Left ventricle myocardium inferior (tissue), 1 donor: ENCODE measurements at regions not wholly inside any gene's neighbourhood (a gene's known extent, or its start where the extent isn't known, plus 50 kb on each side); places are given as distances from the start of the nearest gene placed in this dataset.
"Not testable (repeated sequence)": the region's sequence is repeated elsewhere in the genome, so short reads cannot be mapped to it uniquely, and the experiment has no call there.

Source experiments
- DNase-seq: peaks from one replicate; pipeline ENCODE4 v3.0.0-alpha.2; 2020
- H3K27ac ChIP-seq: fragments of 200-600 bp; replicated peaks from 2 replicates; pipeline ENCODE4 v1.8.0; 2021
- H3K27me3 ChIP-seq: fragments of 200-600 bp; 2 replicates; pipeline ENCODE4 v1.8.0; 2021; ENCODE audit warnings: low read depth
- H3K36me3 ChIP-seq: fragments of 200-600 bp; 2 replicates; pipeline ENCODE4 v1.8.0; 2021
- H3K4me1 ChIP-seq: fragments of 200-600 bp; 2 replicates; pipeline ENCODE4 v1.8.0; 2021
- H3K4me3 ChIP-seq: fragments of 200-600 bp; 2 replicates; pipeline ENCODE4 v1.8.0; 2021; ENCODE audit warnings: mild to moderate bottlenecking, moderate library complexity
- H3K9me3 ChIP-seq: fragments of 200-600 bp; replicated peaks from 2 replicates; pipeline ENCODE4 v1.8.0; 2021
- CTCF ChIP-seq: fragments of 200-600 bp; IDR thresholded peaks from 2 replicates; pipeline ENCODE4 v1.8.0; 2021; ENCODE audit warnings: antibody characterized with exemption, mild to moderate bottlenecking, borderline replicate concordance
- intact Hi-C: fragments of 100-400 bp; cut with micrococcal nuclease; formaldehyde crosslinking; loops from one replicate; pipeline ENCODE4 v1.11.0; 2022
- donor health status: DM: no; HTN: yes; CAD: no; lungs with severe emphysema.

GRCh38 chrY:3037471-3037870, 102.3 kb downstream of the ZFY start:
- TF ChIP-seq CTCF = no peak
- no peaks in the 10 kb centered on the region for H3K4me1 ChIP-seq
- DNase-seq = no peak
- H3K9me3 ChIP-seq = no peaks in the 10 kb centered on the region
- H3K4me3 ChIP-seq = no peak overlapping the region
- H3K27ac ChIP-seq = no peak overlapping the region
- no peaks in the 10 kb centered on the region for H3K36me3 ChIP-seq
- H3K27me3 ChIP-seq = no peaks in the 10 kb centered on the region
- intact Hi-C loops = no loop called here

- H3K4me3 ChIP-seq = no peak overlapping the region
- intact Hi-C loops = no loop called here
- H3K4me1 ChIP-seq = no peaks in the 10 kb centered on the region
- TF ChIP-seq CTCF = no peak
- no peak for DNase-seq
- H3K27ac ChIP-seq = no peak overlapping the region
- no peaks in the 10 kb centered on the region for H3K9me3 ChIP-seq
- no peaks in the 10 kb centered on the region for H3K27me3 ChIP-seq
- no peaks in the 10 kb centered on the region for H3K36me3 ChIP-seq
Measured at GRCh38 chrY:3040415-3040814, 105.2 kb downstream of the ZFY start.

DNA sequence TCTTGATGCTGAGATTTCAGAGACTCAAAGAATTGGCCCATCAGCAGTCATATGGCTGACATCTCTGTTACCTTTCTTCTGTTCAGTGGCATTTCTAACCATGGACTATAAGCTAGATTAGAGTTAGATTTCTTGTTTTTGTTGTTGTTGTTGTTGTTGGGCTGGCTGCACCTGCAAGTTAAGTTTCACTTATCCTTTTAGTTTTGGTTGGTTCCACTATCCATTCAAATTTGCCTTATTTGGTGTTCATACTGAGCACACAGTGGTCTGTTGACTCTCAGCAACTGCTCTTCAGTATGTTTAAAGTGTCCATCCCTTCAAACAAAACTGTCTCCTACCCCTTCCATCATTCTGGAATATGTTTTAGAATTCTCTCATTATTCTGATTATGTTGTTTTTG, 106.8 kb downstream of the ZFY start:
- no peaks in the 10 kb centered on the region for H3K9me3 ChIP-seq
- TF ChIP-seq CTCF = no peak
- H3K4me1 ChIP-seq = no peaks in the 10 kb centered on the region
- H3K36me3 ChIP-seq = no peaks in the 10 kb centered on the region
- no peaks in the 10 kb centered on the region for H3K27me3 ChIP-seq
- DNase-seq = no peak
- intact Hi-C loops = no loop called here
- H3K4me3 ChIP-seq = no peak overlapping the region
- no peak overlapping the region for H3K27ac ChIP-seq

DNA sequence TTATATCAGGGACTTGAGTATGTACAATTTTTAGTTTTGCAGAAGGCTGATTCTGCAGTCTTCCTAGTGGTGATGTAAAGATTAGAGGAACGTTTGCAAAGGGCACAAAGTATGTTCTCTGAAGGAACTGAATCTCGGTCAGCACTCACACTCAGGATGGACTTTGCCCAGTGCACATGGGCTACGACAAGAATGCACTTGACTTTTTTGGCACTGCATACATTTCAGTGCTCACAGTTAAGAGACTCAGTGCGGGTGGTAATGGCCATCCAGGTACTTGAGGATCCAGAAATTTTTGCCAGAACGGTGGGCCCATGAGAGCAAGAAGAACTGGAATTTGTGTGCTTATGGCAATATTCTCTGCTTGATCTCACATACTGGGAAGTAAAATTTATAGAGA, 107.7 kb downstream of the ZFY start:
- no peaks in the 10 kb centered on the region for H3K36me3 ChIP-seq
- H3K9me3 ChIP-seq = no peaks in the 10 kb centered on the region
- H3K27me3 ChIP-seq = no peaks in the 10 kb centered on the region
- no peaks in the 10 kb centered on the region for H3K4me1 ChIP-seq
- no peak for TF ChIP-seq CTCF
- H3K27ac ChIP-seq = no peak overlapping the region
- intact Hi-C loops = no loop called here
- H3K4me3 ChIP-seq = no peak overlapping the region
- DNase-seq = no peak

- H3K36me3 ChIP-seq = no peaks in the 10 kb centered on the region
- peaks cover 9% of the 10 kb centered on the region for H3K9me3 ChIP-seq
- DNase-seq = no peak
- no peak overlapping the region for H3K4me3 ChIP-seq
- no peaks in the 10 kb centered on the region for H3K4me1 ChIP-seq
- intact Hi-C loops = no loop called here
- no peaks in the 10 kb centered on the region for H3K27me3 ChIP-seq
- no peak overlapping the region for H3K27ac ChIP-seq
- TF ChIP-seq CTCF = no peak
Measured at GRCh38 chrY:3045048-3045447, 109.9 kb downstream of the ZFY start.

- intact Hi-C loops, H3K27ac ChIP-seq, H3K9me3 ChIP-seq, H3K36me3 ChIP-seq, H3K27me3 ChIP-seq, H3K4me3 ChIP-seq, DNase-seq, H3K4me1 ChIP-seq: not testable (repeated sequence)
Measured at GRCh38 chrY:3055496-3055895, 120.3 kb downstream of the ZFY start.

DNA sequence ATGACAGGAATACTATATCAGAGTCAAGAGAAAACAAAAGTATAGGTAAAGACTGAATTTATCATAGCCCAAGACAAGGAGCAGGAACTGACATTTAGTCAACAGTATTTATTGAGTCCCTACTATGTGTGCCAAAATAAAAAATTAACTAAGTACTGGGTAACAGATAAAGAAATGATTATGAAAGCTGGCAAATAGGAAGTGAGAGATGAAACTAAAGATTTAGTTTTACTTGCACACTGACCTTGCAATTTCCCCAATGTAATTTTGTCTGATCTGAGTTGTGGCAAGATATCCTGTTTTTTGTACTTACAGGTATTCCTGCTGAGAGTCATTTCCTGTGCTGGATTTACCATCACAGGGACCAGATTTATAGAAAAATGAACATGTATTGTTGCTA, 123.2 kb downstream of the ZFY start:
- DNase-seq, H3K9me3 ChIP-seq, H3K27ac ChIP-seq, H3K36me3 ChIP-seq, H3K4me1 ChIP-seq, H3K27me3 ChIP-seq, intact Hi-C loops, H3K4me3 ChIP-seq: not testable (repeated sequence)

GRCh38 chrY:3060671-3061070, 125.5 kb downstream of the ZFY start:
- DNase-seq, intact Hi-C loops, H3K4me1 ChIP-seq, H3K27me3 ChIP-seq, H3K4me3 ChIP-seq, H3K27ac ChIP-seq, H3K9me3 ChIP-seq, H3K36me3 ChIP-seq: not testable (repeated sequence)

DNA sequence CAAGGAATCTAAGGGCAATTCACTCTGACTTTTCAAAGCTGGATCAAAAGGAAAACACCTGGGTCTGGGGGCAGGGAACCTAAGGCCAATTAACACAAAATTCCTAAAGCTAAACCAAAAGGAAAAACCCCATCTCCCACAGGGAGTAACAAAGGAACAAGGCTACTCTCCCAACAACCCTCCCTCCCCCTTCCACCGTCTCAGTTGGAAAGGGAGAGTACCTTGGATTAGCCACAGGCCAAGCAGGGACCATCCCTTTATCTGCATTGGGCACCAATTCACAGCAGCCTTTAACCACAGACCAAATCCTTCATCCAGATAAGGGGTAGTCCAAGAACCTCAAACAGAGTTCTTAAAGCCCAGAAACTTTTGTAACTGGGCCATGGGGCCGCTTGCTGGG, 153.0 kb downstream of the ZFY start:
- H3K4me3 ChIP-seq, H3K4me1 ChIP-seq, H3K27me3 ChIP-seq, DNase-seq, H3K36me3 ChIP-seq, intact Hi-C loops, H3K9me3 ChIP-seq, H3K27ac ChIP-seq: not testable (repeated sequence)

DNA sequence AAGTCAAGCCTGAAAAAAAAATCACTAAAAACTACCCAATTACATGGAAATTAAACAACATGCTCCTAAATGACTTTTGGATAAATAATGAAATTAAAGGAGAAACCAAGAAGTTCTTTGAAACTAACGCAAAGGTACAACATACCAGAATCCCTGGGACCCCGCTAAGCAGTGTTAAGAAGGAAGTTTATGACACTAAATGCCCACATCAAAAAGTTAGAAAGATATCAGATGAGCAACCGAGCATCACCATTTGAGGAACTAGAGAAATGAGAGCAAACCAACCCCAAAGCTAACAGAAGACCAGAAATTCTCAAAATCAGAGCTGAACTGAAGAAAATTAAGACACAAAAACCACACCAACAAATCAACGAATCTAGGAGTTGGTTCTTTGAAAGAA, 173.5 kb downstream of the ZFY start:
- not testable (repeated sequence) for DNase-seq

More for the DNA sequence above, 173.5 kb downstream of the ZFY start:
- H3K27me3 ChIP-seq, intact Hi-C loops, H3K27ac ChIP-seq, H3K36me3 ChIP-seq, H3K9me3 ChIP-seq, H3K4me3 ChIP-seq, H3K4me1 ChIP-seq: not testable (repeated sequence)
